ENCODE measurements at regions not wholly inside any gene's neighbourhood (a gene's known extent, or its start where the extent isn't known, plus 50 kb on each side); places are given as distances from the start of the nearest gene placed in this dataset.
"Not testable (repeated sequence)": the region's sequence is repeated elsewhere in the genome, so short reads cannot be mapped to it uniquely, and the experiment has no call there.

GRCh38 chr6:140445474-140446004 lies 1071.1 kb upstream of the CITED2 start:
- no peak for TF ChIP-seq CTCF (IDR thresholded peaks at IDR 0.05)
- no peak for DNase-seq (ENCODE audit: low spot score)
- Histone ChIP-seq H3K4me3 (no peak overlapping the region), H3K27ac (no peak overlapping the region)

GRCh38 chr6:140443112-140443511 lies 1068.7 kb upstream of the CITED2 start:
- not testable (repeated sequence) for DNase-seq (ENCODE audit: low spot score); H3K27ac ChIP-seq; H3K4me3 ChIP-seq

GRCh38 chr6:140441256-140441655 lies 1066.8 kb upstream of the CITED2 start:
- no peak overlapping the region for H3K4me3 ChIP-seq
- no peak overlapping the region for H3K27ac ChIP-seq
- TF ChIP-seq CTCF (IDR thresholded peaks at IDR 0.05) = no peak
- DNase-seq (ENCODE audit: low spot score) = no peak

GRCh38 chr6:140440223-140440835 lies 1065.9 kb upstream of the CITED2 start:
- Histone ChIP-seq H3K27ac (no peak overlapping the region), H3K4me3 (no peak overlapping the region)
- no peak for TF ChIP-seq CTCF (IDR thresholded peaks at IDR 0.05)

GRCh38 chr6:140438346-140438735 lies 1063.9 kb upstream of the CITED2 start:
- no peak for TF ChIP-seq CTCF (IDR thresholded peaks at IDR 0.05)
- H3K27ac ChIP-seq = no peak overlapping the region

More at GRCh38 chr6:140440223-140440835, 1065.9 kb upstream of the CITED2 start:
- no peak for DNase-seq (ENCODE audit: low spot score)

GRCh38 chr6:140437619-140438345 lies 1063.3 kb upstream of the CITED2 start:
- DNase-seq (ENCODE audit: low spot score) = no peak
- H3K27ac ChIP-seq = no peak overlapping the region
- H3K4me3 ChIP-seq = no peak overlapping the region
- TF ChIP-seq CTCF (IDR thresholded peaks at IDR 0.05) = no peak

More at GRCh38 chr6:140438346-140438735, 1063.9 kb upstream of the CITED2 start:
- no peak overlapping the region for H3K4me3 ChIP-seq
- no peak for DNase-seq (ENCODE audit: low spot score)

- no peak overlapping the region for H3K27ac ChIP-seq
These were observed 1061.8 kb upstream of the CITED2 start for GRCh38 chr6:140436023-140436811.

More at GRCh38 chr6:140436023-140436811, 1061.8 kb upstream of the CITED2 start:
- DNase-seq (ENCODE audit: low spot score) = no peak
- no peak overlapping the region for H3K4me3 ChIP-seq
- TF ChIP-seq CTCF (IDR thresholded peaks at IDR 0.05) = no peak

Measured in coronary artery (tissue), 2 donors.